Left lung (tissue), 4 donors: ENCODE measurements at regions not wholly inside any gene's neighbourhood (a gene's known extent, or its start where the extent isn't known, plus 50 kb on each side); places are given as distances from the start of the nearest gene placed in this dataset.
"Not testable (repeated sequence)": the region's sequence is repeated elsewhere in the genome, so short reads cannot be mapped to it uniquely, and the experiment has no call there.

Experiments used
- ATAC-seq: fragments of 200-7000 bp; cut with Tn5 transposase; one replicate; pipeline ENCODE4 v1.9.1; 2020; ENCODE audit warnings: moderate library complexity
- DNase-seq, 4 donors: peaks; one replicate each; pipeline ENCODE4 v3.0.0-alpha.2; 2013 to 2020
- H3K27ac ChIP-seq, 2 donors: fragments of 200-600 bp; sonication (generic) in 1 of 2; one replicate each; pipeline versions ENCODE4 v1.5.0 to v1.8.0; 2020 to 2021
- H3K27me3 ChIP-seq, 2 donors: fragments of 200-600 bp; sonication (generic) in 1 of 2; one replicate each; pipeline versions ENCODE4 v1.5.0 to v1.8.0; 2020 to 2021
- H3K36me3 ChIP-seq, 2 donors: fragments of 200-600 bp; sonication (generic) in 1 of 2; one replicate each; pipeline versions ENCODE4 v1.5.0 to v1.8.0; 2020 to 2021
- H3K4me1 ChIP-seq, 2 donors: fragments of 200-600 bp; one replicate each; pipeline ENCODE4 v1.8.0; 2021
- H3K4me3 ChIP-seq, 2 donors: fragments of 200-600 bp; sonication (generic) in 1 of 2; one replicate each; pipeline versions ENCODE4 v1.5.0 to v1.8.0; 2020 to 2021; ENCODE audit warnings: mild to moderate bottlenecking in 1 of 2
- H3K9me3 ChIP-seq, 2 donors: fragments of 200-600 bp; sonication (generic) in 1 of 2; one replicate each; pipeline versions ENCODE4 v1.5.0 to v1.8.0; 2020 to 2021
- intact Hi-C, 2 donors: fragments of 100-400 bp; cut with DNase I; formaldehyde crosslinking; loops; one replicate each; pipeline versions ENCODE4 v1.11.2 to v1.14.2; 2022
- TF ChIP-seq, protein P1 (sequence below), 2 donors: fragments of 200-600 bp; sonication (generic) in 1 of 2; IDR thresholded peaks; one replicate each; pipeline versions ENCODE4 v1.5.0 to v1.8.0; 2021; ENCODE audit warnings: antibody characterized with exemption in 2 of 2
- donor health status: DM: no; HTN: yes; CAD: no.
- donor health status: DM: no; HTN: no; CAD: no.

DNA sequence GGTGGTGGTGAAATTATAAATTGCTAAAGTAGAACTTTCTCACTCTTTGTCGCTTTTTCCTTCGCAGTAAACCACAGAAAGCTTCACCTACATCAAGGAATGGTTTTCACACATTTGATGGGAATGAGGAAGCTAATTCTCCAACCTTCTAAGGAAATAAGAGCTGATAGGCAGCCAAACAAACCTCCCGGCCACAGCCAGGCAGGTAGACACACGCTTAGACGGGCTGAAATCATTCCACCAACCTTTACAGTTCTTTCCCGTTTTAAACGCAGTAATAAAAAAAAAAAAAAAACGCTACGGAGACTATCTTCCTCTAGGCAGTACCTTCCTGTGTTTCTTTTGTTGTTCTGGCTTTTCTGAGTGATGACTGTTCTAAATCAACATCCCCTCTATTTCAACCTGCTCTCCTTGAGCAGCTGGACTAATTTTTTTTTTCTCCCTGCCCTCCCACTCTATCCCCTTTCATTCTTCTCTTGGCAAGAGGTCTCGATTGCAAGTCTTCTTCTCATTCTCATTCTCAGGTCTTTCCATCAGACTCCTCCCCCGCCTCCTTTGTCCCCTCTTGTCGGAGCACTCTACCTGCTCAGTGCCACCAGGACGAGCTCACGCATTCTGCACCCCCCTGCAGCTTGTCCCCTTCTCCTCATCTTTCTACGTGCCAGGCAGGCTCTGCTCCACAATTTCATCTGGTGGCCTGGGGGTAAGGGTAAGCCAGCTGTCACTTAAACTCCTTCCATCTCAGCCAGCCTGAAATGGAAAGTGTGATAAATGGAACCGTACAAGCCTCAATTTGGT, 391.1 kb upstream of the MDFIC2 start:
- Histone ChIP-seq H3K4me1 (no peaks in the 10 kb centered on the region), H3K36me3 (no peaks in the 10 kb centered on the region), H3K9me3 (no peaks in the 10 kb centered on the region), H3K4me3 (no peak overlapping the region), H3K27ac (no peak overlapping the region), H3K27me3 (no peaks in the 10 kb centered on the region)
- TF ChIP-seq, protein P1, sequence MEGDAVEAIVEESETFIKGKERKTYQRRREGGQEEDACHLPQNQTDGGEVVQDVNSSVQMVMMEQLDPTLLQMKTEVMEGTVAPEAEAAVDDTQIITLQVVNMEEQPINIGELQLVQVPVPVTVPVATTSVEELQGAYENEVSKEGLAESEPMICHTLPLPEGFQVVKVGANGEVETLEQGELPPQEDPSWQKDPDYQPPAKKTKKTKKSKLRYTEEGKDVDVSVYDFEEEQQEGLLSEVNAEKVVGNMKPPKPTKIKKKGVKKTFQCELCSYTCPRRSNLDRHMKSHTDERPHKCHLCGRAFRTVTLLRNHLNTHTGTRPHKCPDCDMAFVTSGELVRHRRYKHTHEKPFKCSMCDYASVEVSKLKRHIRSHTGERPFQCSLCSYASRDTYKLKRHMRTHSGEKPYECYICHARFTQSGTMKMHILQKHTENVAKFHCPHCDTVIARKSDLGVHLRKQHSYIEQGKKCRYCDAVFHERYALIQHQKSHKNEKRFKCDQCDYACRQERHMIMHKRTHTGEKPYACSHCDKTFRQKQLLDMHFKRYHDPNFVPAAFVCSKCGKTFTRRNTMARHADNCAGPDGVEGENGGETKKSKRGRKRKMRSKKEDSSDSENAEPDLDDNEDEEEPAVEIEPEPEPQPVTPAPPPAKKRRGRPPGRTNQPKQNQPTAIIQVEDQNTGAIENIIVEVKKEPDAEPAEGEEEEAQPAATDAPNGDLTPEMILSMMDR (IDR thresholded peaks at IDR 0.05), result no peak
- no peak for ATAC-seq
- no peak for DNase-seq
- intact Hi-C loops, result loop anchor here in 1 of 2 donors (10.0 kb wide), 1 partner anchor 159 kb away; no protein-coding TSS in a partner anchor

DNA sequence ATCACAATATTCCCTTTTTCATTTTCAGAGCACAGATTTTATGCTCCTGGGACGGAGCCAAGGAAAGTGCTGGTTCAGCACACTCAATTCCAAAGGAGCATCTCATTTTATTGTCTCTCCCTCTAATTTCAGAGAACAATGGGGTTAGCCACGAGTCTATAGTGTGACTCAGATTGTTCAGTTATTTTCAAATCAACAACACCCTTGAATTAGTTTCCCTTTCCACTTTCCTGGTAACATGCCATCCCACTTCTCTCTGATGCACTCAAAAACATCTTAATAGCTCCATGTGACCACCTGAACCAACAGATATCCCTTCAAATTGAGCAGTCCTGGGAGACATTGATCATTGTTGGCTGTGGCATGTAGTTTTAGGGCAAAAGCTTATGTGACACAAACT, 389.7 kb upstream of the MDFIC2 start:
- TF ChIP-seq, protein P1 (IDR thresholded peaks at IDR 0.05), result no peak
- no peaks in the 10 kb centered on the region for H3K27me3 ChIP-seq
- H3K4me3 ChIP-seq, result no peak overlapping the region
- no peaks in the 10 kb centered on the region for H3K4me1 ChIP-seq
- H3K27ac ChIP-seq, result no peak overlapping the region
- H3K36me3 ChIP-seq, result no peaks in the 10 kb centered on the region
- DNase-seq (no peak), ATAC-seq (no peak)
- no peaks in the 10 kb centered on the region for H3K9me3 ChIP-seq
- intact Hi-C loops, result loop anchor here in 1 of 2 donors (10.0 kb wide), 1 partner anchor 157 kb away; no protein-coding TSS in a partner anchor

DNA sequence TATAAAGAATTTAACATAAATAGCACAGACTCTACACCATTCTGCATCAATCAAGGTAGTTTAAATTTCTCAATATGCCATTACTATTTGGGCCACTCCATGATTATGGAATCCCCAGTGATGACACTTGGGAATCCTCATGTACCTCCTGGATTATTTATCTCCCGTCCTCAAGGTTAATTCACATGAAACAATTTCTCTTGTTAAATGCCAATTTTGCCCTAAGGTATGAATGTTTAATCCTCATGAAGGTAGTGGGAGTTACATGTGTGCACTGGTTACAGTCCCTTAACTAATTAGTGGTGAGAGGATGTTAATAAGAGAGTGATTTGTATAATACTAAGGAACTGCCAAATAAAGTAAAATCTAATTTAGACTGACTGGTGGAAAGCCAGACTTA, 372.3 kb upstream of the MDFIC2 start:
- no peak for ATAC-seq
- Histone ChIP-seq H3K4me1 (no peaks in the 10 kb centered on the region), H3K27ac (no peak overlapping the region), H3K9me3 (peaks cover 0 to 2% of the 10 kb centered on the region in 2 donors), H3K4me3 (no peak overlapping the region), H3K36me3 (no peaks in the 10 kb centered on the region), H3K27me3 (no peaks in the 10 kb centered on the region)
- intact Hi-C loops, result no loop called here
- no peak for DNase-seq
- TF ChIP-seq, protein P1 (IDR thresholded peaks at IDR 0.05), result no peak

DNA sequence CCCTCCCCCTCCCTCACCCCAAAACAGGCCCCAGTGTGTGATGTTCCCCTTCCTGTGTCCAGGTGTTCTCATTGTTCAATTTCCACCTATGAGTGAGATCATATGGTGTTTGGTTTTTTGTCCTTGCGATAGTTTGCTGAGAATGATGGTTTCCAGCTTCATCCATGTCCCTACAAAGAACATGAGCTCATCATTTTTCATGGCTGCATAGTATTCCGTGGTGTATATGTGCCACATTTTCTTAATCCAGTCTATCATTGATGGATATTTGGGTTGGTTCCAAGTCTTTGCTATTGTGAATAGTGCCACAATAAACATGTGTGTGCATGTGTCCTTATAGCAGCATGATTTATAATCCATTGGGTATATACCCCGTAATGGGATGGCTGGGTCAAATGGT, 363.4 kb upstream of the MDFIC2 start:
- H3K36me3 ChIP-seq, ATAC-seq, intact Hi-C loops: not testable (repeated sequence)

DNA sequence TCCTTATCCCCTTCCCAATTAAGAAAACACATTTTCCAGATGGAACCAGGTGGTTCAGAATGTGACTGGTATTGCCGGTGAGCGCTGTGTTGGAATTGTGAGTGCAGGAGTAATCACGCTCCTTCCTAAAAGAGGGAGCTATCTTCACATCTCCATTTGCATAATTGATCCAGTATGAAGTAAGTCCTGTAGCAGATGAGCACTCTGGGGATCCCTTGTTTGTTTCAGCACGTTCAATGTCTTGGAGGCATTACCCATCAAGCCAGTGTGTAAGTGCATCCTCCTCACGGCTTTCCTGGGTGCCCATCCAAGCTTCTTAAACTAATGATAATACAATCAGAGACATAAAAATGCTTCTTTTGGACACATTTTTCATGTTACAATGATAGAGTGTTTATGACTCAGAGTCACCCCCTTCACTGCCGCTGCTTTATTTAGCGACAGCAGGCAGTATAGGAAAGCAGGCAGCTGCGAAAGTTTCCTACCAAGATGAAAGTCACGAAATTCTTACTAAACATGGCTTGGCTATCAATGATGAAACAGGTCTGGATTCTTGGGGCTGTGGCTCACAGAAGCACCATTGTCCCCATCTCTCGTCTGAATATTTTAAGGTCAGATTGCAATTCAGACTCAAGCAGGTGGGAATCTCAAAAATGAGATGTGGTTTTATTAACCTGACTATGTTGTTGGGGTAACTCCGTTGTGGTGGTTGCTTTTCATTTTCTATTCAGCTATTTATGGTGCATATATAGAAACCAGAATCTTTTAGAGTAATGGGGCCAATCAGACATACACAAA, 346.3 kb upstream of the MDFIC2 start:
- no peak for DNase-seq
- no peak for ATAC-seq

More for the DNA sequence above, 363.4 kb upstream of the MDFIC2 start:
- DNase-seq, H3K4me3 ChIP-seq, H3K27ac ChIP-seq, H3K27me3 ChIP-seq, H3K9me3 ChIP-seq, H3K4me1 ChIP-seq: not testable (repeated sequence)

More for the DNA sequence above, 346.3 kb upstream of the MDFIC2 start:
- TF ChIP-seq, protein P1 (IDR thresholded peaks at IDR 0.05), result no peak
- peaks cover 0 to 12% of the 10 kb centered on the region in 2 donors for H3K27me3 ChIP-seq
- H3K4me1 ChIP-seq, result no peaks in the 10 kb centered on the region
- H3K9me3 ChIP-seq, result peaks cover 0 to 2% of the 10 kb centered on the region in 2 donors
- no peaks in the 10 kb centered on the region for H3K36me3 ChIP-seq
- intact Hi-C loops, result no loop called here
- no peak overlapping the region for H3K27ac ChIP-seq
- no peak overlapping the region for H3K4me3 ChIP-seq
